ENCODE measurements at regions not wholly inside any gene's neighbourhood (a gene's known extent, or its start where the extent isn't known, plus 50 kb on each side); places are given as distances from the start of the nearest gene placed in this dataset.

DNA sequence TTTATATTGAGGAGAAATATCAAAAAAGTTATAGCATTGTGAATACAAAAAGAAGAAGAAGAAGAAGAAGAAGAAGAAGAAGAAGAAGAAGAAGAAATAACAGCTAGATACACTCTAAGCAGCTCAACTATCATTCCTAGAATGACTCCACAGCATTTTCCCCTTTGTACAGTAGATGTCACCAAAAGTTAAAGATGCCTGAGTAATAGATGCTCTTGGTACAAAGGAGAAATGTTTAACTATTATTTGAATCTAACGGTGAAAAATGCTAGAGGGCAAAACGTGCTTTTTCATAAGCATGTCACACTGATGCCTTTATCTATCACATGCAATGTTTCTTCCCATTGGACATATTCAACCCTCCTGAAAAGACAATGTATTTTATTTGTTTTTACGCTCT lies 178.4 kb upstream of the GPRIN3 start:
- peak; percentile 52; the same call in 2 of the 3 replicates for ATAC-seq
- no peak for FAIRE-seq

More for the DNA sequence above, 178.4 kb upstream of the GPRIN3 start:
- H3K36me3 ChIP-seq (ENCODE audit: control insufficient read depth in 2 of 2, insufficient read depth in 2 of 2, low read length in 1 of 2): no peaks in the 10 kb centered on the region
- BruUV-seq (replicated peaks): no TSS peak
- no peak overlapping the region for H3K4me2 ChIP-seq (ENCODE audit: control insufficient read depth, insufficient read depth)
- H3K9me3 ChIP-seq (replicated peaks; ENCODE audit: control insufficient read depth, insufficient read depth, low read length): no peaks in the 10 kb centered on the region
- in situ Hi-C loops (cut with MboI): no loop called here
- intact Hi-C loops (cut with micrococcal nuclease; ENCODE audit: unreplicated experiment): loop anchor here (5.0 kb wide), 1 partner anchor 416 kb away; no protein-coding TSS in a partner anchor
- POLR2A ChIA-PET: no interaction called here
- no peak overlapping the region for H2AFZ ChIP-seq (ENCODE audit: control insufficient read depth, low read depth, low read length)
- SMC1A ChIA-PET (ENCODE audit: uncharacterized antibody, unreplicated experiment): interaction anchor here (0.6 to 0.9 kb wide), 3 partner anchors 17 to 414 kb away, joined by 3 read pairs; no protein-coding TSS in a partner anchor
- RAD21 ChIA-PET (ENCODE audit: unreplicated experiment): interaction anchor here (0.6 to 1.2 kb wide), 3 partner anchors 16 to 420 kb away, joined by 3 read pairs; no protein-coding TSS in a partner anchor
- no peak overlapping the region for H3K9ac ChIP-seq (ENCODE audit: control insufficient read depth, insufficient read depth, low read length)
- H3K27me3 ChIP-seq (replicated peaks in 1 of 2; ENCODE audit: control insufficient read depth in 2 of 2, insufficient read depth in 2 of 2, low read length in 1 of 2): no peaks in the 10 kb centered on the region
- 12% methylated on average over 3 of the region's 3 CpGs for WGBS (ENCODE audit: insufficient coverage, insufficient replicate concordance, low lambda C conversion rate, missing lambda C conversion rate)
- no peaks in the 10 kb centered on the region for H4K20me1 ChIP-seq (ENCODE audit: control insufficient read depth, insufficient read depth)
- TF ChIP-seq RAD21 (IDR thresholded peaks at IDR 0.05; ENCODE audit: insufficient read depth, low read depth, low read length): peak; percentile 56
- TF ChIP-seq NR2C1 (IDR thresholded peaks at IDR 0.05): no peak
- TF ChIP-seq BACH1 (IDR thresholded peaks at IDR 0.05; ENCODE audit: borderline replicate concordance): no peak
- TF ChIP-seq DPF2 (IDR thresholded peaks at IDR 0.05): no peak
- no peak for TF ChIP-seq CHD4 (IDR thresholded peaks at IDR 0.05)
- no peak for TF ChIP-seq MEF2B (IDR thresholded peaks at IDR 0.05; ENCODE audit: partially characterized antibody, poor library complexity, severe bottlenecking)
- TF ChIP-seq NFYA (IDR thresholded peaks at IDR 0.05; ENCODE audit: borderline replicate concordance, low read depth, low read length): no peak
- TF ChIP-seq STAT1 (conservative IDR thresholded peaks at IDR 0.05): no peak
- TF ChIP-seq, protein P1, sequence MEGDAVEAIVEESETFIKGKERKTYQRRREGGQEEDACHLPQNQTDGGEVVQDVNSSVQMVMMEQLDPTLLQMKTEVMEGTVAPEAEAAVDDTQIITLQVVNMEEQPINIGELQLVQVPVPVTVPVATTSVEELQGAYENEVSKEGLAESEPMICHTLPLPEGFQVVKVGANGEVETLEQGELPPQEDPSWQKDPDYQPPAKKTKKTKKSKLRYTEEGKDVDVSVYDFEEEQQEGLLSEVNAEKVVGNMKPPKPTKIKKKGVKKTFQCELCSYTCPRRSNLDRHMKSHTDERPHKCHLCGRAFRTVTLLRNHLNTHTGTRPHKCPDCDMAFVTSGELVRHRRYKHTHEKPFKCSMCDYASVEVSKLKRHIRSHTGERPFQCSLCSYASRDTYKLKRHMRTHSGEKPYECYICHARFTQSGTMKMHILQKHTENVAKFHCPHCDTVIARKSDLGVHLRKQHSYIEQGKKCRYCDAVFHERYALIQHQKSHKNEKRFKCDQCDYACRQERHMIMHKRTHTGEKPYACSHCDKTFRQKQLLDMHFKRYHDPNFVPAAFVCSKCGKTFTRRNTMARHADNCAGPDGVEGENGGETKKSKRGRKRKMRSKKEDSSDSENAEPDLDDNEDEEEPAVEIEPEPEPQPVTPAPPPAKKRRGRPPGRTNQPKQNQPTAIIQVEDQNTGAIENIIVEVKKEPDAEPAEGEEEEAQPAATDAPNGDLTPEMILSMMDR (IDR thresholded peaks at IDR 0.05 in 2 of 3, conservative IDR thresholded peaks at IDR 0.05 in 1 of 3; ENCODE audit: control insufficient read depth in 2 of 3, extremely low read depth in 1 of 3, insufficient read depth in 1 of 3, low read depth in 3 of 3, low read length in 3 of 3): peak in 2 of 3 experiments; percentile 6 to 25; a peak in 3 of 6 replicates
- TF ChIP-seq BCL11A (IDR thresholded peaks at IDR 0.05; ENCODE audit: low read depth, low read length): no peak
- TF ChIP-seq IKZF1 (conservative IDR thresholded peaks at IDR 0.05): no peak
- TF ChIP-seq, protein P2, sequence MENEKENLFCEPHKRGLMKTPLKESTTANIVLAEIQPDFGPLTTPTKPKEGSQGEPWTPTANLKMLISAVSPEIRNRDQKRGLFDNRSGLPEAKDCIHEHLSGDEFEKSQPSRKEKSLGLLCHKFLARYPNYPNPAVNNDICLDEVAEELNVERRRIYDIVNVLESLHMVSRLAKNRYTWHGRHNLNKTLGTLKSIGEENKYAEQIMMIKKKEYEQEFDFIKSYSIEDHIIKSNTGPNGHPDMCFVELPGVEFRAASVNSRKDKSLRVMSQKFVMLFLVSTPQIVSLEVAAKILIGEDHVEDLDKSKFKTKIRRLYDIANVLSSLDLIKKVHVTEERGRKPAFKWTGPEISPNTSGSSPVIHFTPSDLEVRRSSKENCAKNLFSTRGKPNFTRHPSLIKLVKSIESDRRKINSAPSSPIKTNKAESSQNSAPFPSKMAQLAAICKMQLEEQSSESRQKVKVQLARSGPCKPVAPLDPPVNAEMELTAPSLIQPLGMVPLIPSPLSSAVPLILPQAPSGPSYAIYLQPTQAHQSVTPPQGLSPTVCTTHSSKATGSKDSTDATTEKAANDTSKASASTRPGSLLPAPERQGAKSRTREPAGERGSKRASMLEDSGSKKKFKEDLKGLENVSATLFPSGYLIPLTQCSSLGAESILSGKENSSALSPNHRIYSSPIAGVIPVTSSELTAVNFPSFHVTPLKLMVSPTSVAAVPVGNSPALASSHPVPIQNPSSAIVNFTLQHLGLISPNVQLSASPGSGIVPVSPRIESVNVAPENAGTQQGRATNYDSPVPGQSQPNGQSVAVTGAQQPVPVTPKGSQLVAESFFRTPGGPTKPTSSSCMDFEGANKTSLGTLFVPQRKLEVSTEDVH (IDR thresholded peaks at IDR 0.05; ENCODE audit: low read depth, partially characterized antibody): no peak
- no peak overlapping the region for H3K27ac ChIP-seq (ENCODE audit: control insufficient read depth, insufficient read depth)
- DNase-seq (ENCODE audit: low read depth, low spot score): no peak
- no peaks in the 10 kb centered on the region for H3K79me2 ChIP-seq (ENCODE audit: control insufficient read depth, insufficient read depth, low read length)
- CTCF ChIA-PET: interaction anchor here (0.7 to 2.1 kb wide), 7 partner anchors 67 to 417 kb away, joined by 3 to 8 read pairs (median 4); no protein-coding TSS in a partner anchor
- H3K4me1 ChIP-seq (ENCODE audit: control insufficient read depth, insufficient read depth, low read length): no peaks in the 10 kb centered on the region
- no peak overlapping the region for H3K4me3 ChIP-seq
